COR-L47 (cell line): ENCODE measurements at regions not wholly inside any gene's neighbourhood (a gene's known extent, or its start where the extent isn't known, plus 50 kb on each side); places are given as distances from the start of the nearest gene placed in this dataset.
"Not testable (repeated sequence)": the region's sequence is repeated elsewhere in the genome, so short reads cannot be mapped to it uniquely, and the experiment has no call there.

Experiments
- DNase-seq: peaks from one replicate; lab custom pipeline; 2025; lab: John Stamatoyannopoulos, UW

GRCh38 chr2:52456561-52457377 lies 1310.8 kb upstream of the CHAC2 start:
- no peak for DNase-seq

DNA sequence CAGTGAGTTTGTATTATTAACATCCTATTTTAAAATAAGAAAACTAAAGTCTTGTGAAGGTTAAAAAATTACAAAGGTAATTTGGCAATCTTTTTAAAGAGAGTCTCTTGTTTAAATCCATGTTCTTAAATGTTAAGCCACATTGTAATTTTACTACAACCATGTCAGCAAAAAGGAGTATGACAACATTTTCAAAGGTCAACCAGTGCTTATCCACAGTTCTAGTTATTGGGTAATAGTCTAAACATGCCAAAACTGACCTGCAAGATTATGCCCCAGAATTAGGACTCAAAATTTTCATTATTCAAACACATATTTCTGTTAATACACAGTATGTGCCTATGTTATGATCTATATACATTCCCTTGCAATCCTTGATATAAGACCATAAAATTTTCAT lies 1312.6 kb upstream of the CHAC2 start:
- no peak for DNase-seq

DNA sequence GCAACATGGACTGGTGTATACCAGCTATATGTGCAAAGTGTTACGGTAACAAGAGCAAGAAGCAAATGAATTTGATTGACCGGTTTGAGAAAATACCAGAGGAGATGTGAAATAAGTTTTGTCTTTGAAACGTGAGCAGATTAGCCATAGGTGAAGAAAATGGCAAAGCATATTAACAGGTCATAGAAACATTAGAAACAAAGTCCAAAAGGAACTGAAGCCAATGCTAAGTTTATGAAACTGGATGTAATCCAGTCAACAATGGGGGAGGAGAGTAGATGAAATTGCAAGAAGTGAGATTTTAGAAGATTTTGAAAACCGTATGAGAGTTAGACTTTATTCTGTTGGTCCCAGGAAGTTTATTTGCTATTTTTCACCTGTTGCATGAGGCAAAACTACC lies 1315.4 kb upstream of the CHAC2 start:
- DNase-seq, result no peak

- DNase-seq, result no peak
Observed at GRCh38 chr2:52445686-52446085, 1321.9 kb upstream of the CHAC2 start.

GRCh38 chr2:52431352-52431760 lies 1336.2 kb upstream of the CHAC2 start:
- DNase-seq, result no peak

DNA sequence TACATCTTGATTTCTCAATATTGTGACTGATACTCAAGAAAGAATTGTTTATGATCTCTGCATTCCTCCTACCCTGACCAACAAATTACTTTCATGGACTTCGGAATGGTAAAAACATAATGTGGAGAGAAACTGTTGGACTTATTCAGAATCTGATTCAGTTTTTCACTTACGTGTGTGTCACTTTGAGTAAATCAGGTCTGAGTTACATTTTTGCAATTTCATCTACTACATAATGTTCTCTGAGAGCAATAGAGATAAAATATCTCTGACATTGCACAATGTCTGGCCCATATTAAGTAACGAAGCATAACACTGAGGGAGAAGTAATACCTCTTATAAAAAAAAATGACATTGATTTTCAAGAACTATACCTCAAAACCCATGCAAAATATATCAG lies 1337.9 kb upstream of the CHAC2 start:
- no peak for DNase-seq

GRCh38 chr2:52429171-52429570 lies 1338.4 kb upstream of the CHAC2 start:
- no peak for DNase-seq

GRCh38 chr2:52428224-52428623 lies 1339.4 kb upstream of the CHAC2 start:
- DNase-seq, result no peak

DNA sequence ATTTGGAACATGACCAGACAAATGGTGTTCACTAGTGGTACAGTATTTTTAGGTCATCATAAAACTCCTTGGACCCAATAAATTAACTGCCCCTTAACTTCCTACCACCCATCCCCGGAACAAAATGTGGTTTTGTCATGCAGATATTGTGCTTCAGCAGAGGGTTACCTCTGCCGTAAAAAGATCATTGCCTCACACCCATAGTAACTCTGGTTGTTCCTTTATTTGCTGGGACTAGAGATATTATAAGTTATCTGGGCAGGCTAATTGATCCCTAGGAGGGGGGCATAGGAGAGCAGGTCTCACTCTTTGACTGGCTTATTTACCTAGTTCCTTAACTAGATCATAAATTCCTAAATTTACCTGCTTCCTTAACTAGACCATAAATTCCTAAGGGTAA lies 1343.9 kb upstream of the CHAC2 start:
- no peak for DNase-seq

- no peak for DNase-seq
Observed at GRCh38 chr2:52423111-52423510, 1344.5 kb upstream of the CHAC2 start.

DNA sequence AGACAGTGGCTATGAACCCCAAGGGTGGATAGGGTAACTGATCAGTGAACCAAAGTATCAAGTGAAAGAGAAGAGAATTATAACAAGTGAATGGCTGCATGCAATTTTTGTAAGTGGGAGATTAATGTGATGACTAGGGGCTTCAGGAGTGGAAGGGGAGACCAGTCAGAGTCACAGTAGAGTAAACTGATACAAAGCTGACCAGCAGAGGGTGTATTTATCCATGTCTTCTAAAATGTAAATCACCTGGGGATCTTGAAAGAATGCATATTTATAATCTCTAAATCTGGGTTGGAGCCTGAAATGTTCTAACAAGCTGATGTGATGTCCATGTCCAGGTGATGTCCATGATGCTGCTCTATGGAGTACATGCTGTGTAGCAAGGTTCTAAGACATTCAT lies 1351.3 kb upstream of the CHAC2 start:
- DNase-seq, result peak; percentile 20

- peak; percentile 37 for DNase-seq
Observed at GRCh38 chr2:52414561-52415295, 1352.9 kb upstream of the CHAC2 start.

GRCh38 chr2:52409308-52410118 lies 1358.1 kb upstream of the CHAC2 start:
- not testable (repeated sequence) for DNase-seq

DNA sequence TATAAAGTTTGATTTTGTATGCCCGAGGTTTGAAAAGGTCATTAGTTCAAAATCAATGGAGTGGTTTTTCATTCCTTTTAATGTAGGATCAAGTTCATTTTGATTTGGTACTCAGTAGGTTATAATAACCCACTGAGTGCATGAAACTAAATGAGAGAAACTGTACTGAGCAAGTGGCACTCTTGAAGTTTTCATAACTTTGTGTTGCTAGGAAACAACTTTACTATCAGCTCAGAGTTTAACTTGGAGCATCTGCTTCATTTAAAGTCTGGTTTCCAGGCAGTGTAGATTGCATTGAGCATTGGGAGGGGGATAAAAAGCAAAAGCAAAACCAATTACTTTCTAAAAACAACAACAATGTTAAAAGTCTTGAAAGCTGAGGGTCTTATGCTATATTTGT lies 1361.6 kb upstream of the CHAC2 start:
- no peak for DNase-seq

- no peak for DNase-seq
Observed at GRCh38 chr2:52404866-52405265, 1362.7 kb upstream of the CHAC2 start.

GRCh38 chr2:52404046-52404445 lies 1363.6 kb upstream of the CHAC2 start:
- DNase-seq, result no peak

GRCh38 chr2:52402128-52402527 lies 1365.5 kb upstream of the CHAC2 start:
- DNase-seq, result no peak

DNA sequence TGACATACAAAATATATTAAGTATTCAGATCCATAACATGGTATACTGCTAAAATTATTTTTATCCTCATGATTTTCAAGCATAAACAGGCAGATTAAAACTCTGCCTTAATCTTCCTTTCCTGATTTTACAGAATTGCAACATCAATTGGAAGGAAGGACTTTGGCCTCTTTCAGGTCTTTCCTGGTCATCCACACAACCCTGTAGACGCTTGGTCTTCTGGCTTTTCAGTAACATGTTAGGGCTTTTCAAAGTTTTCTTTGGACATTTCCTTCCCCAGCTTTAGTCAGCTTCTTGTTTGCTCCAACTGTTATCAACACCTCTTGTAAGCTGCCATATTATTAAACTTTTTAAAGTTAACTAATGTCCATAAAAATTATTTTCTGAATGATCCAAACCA lies 1364.9 kb upstream of the NRXN1 start:
- DNase-seq, result no peak

DNA sequence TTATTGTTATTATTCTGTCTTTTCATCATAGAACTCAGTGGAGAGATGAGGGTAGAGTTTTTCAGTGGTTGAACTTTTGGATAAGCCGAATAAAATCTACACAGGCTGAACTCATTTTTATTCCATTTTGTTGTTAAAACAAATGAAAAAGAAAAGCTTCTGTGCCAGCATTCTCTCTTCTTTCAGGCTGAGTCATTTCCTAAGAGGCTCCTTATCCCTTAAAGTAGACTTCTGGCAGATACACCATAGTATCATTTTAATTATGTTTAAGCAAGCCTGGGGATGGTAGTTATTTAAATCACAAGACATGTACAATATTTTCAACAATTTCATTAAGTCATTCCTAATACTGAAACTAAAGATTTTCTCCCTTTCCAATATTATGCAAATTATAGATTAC lies 1364.0 kb upstream of the NRXN1 start:
- DNase-seq, result no peak

GRCh38 chr2:52391621-52392020 lies 1359.7 kb upstream of the NRXN1 start:
- DNase-seq, result no peak

- DNase-seq, result no peak
Observed at GRCh38 chr2:52390651-52391050, 1358.7 kb upstream of the NRXN1 start.

DNA sequence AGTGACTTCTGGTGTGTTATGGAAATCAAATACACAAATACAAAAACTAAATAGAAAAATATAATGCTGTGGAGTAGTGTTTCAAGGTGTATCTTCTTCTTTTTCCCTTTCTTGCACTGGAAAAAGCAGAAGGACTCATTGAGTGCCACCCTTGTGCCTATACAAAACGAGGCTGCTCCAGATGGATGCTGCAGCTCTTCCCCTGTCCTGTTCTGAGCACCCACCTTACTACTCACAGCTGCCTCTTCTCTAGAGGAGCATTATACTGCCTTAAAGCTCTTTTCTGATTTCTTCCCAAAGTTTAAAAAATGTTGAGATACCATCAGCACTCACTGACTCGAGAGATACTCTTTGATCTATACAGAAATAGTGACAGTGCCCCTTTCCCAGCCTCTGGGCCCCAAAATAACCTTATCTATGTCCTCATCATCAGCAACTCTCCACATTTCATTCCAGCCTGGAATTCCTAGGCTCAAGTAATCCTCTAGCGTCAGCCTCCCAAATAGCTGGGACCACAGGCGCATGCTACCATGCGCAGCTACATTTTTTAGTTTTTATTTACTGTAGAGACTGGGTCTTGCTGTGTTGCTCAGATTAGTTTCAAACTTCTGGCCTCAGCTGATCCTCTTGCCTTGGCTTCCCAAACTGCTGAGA lies 1356.1 kb upstream of the NRXN1 start:
- DNase-seq, result no peak
